Activated naive CD8-positive, alpha-beta T cell treated with anti-CD3 and anti-CD28 coated beads for 36 hours (primary cell): ENCODE measurements at regions not wholly inside any gene's neighbourhood (a gene's known extent, or its start where the extent isn't known, plus 50 kb on each side); places are given as distances from the start of the nearest gene placed in this dataset.
"Not testable (repeated sequence)": the region's sequence is repeated elsewhere in the genome, so short reads cannot be mapped to it uniquely, and the experiment has no call there.

ENCODE experiments used
- DNase-seq: peaks from one replicate; pipeline ENCODE4 v3.0.0; 2021
- H3K27ac Mint-ChIP-seq: one replicate; pipeline ENCODE4 v1.8.0; 2022; ENCODE audit warnings: mild to moderate bottlenecking, moderate library complexity, mixed read lengths
- H3K27me3 Mint-ChIP-seq: one replicate; pipeline ENCODE4 v1.8.0; 2022; ENCODE audit warnings: mild to moderate bottlenecking, mixed read lengths
- H3K36me3 Mint-ChIP-seq: one replicate; pipeline ENCODE4 v1.8.0; 2021; ENCODE audit warnings: mild to moderate bottlenecking, mixed read lengths
- H3K4me1 Mint-ChIP-seq: one replicate; pipeline ENCODE4 v1.8.0; 2021; ENCODE audit warnings: mixed read lengths
- H3K4me3 Mint-ChIP-seq: one replicate; pipeline ENCODE4 v1.8.0; 2022; ENCODE audit warnings: mild to moderate bottlenecking, moderate library complexity, mixed read lengths
- H3K9me3 Mint-ChIP-seq: one replicate; pipeline ENCODE4 v1.8.0; 2022; ENCODE audit warnings: mixed read lengths

DNA sequence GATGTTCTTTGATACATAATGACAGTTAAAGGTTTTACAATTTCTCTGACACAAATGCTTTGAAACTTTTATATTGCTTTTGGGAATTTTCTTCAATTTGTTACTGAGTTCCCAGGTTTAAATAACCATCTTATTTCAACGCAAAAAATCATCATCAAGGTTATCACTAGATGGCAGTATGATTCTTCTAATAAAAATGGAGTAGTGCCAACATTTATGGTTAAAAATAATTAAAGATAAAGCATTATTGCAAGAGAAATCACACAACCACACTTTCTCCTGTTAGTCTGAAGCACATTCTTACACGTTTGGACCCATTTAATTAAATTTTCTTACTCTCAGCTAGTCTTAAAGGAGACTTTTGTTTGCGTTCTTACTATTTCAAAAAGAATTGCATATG, 611.3 kb upstream of the CPXCR1 start:
- Mint-ChIP-seq H3K27ac (no peak overlapping the region), H3K36me3 (no peaks in the 10 kb centered on the region), H3K4me1 (no peaks in the 10 kb centered on the region), H3K9me3 (peaks cover 1% of the 10 kb centered on the region), H3K4me3 (no peak overlapping the region), H3K27me3 (no peaks in the 10 kb centered on the region)
- DNase-seq: no peak

GRCh38 chrX:88136328-88136727, 610.7 kb upstream of the CPXCR1 start:
- Mint-ChIP-seq H3K4me1 (no peaks in the 10 kb centered on the region), H3K9me3 (peaks cover 1% of the 10 kb centered on the region), H3K4me3 (no peak overlapping the region), H3K27me3 (no peaks in the 10 kb centered on the region), H3K36me3 (no peaks in the 10 kb centered on the region), H3K27ac (no peak overlapping the region)
- DNase-seq: no peak

- Mint-ChIP-seq H3K27me3 (no peaks in the 10 kb centered on the region), H3K27ac (no peak overlapping the region), H3K4me3 (no peak overlapping the region), H3K36me3 (no peaks in the 10 kb centered on the region), H3K4me1 (no peaks in the 10 kb centered on the region), H3K9me3 (no peaks in the 10 kb centered on the region)
- DNase-seq: no peak
Observed at GRCh38 chrX:88146577-88146976, 600.4 kb upstream of the CPXCR1 start.

DNA sequence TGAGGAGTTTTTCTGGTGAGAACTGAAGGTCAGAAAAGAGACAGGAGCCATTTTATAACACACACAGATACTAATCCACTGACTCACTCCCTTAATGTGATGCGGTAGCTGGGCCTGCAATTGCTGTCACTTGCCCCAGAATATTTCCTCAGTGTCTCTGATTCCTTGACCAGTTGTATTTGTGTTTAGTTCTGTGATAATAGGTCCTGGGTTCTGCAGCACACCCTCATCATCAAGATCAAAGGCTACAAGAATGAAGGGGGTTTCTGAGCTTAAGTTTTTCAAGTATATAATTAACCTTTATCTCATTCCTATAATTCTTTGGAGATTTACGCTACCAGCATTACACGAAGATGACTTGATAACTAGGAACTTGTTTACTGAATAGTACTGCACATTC, 576.5 kb upstream of the CPXCR1 start:
- Mint-ChIP-seq H3K4me1 (no peaks in the 10 kb centered on the region), H3K27ac (no peak overlapping the region), H3K4me3 (no peak overlapping the region), H3K9me3 (no peaks in the 10 kb centered on the region), H3K27me3 (no peaks in the 10 kb centered on the region), H3K36me3 (no peaks in the 10 kb centered on the region)
- no peak for DNase-seq

DNA sequence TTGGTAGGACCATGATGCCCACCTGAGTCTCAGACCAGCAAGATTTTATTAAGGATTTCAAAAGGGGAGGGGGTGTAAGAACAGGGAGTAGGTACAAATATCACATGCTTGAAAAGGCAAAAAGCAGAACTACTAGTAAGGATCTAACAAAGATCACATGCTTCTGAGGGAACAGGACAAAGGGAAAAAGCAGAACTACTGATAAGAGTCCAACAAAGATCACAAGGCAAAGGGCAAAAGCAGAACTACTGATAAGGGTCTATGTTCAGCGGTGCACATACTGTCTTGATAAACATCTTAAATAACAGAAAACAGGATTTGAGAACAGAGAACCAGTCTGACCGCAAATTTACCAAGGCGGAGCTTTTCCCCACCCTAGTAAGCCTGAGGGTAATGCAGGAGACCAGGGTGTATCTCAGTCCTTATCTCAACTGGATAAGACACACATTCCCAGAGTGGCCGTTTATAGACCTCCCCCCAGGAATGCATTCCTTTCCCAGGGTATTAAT, 573.0 kb upstream of the CPXCR1 start:
- not testable (repeated sequence) for H3K27ac Mint-ChIP-seq, H3K4me1 Mint-ChIP-seq, H3K9me3 Mint-ChIP-seq, H3K4me3 Mint-ChIP-seq, H3K27me3 Mint-ChIP-seq, DNase-seq, H3K36me3 Mint-ChIP-seq

DNA sequence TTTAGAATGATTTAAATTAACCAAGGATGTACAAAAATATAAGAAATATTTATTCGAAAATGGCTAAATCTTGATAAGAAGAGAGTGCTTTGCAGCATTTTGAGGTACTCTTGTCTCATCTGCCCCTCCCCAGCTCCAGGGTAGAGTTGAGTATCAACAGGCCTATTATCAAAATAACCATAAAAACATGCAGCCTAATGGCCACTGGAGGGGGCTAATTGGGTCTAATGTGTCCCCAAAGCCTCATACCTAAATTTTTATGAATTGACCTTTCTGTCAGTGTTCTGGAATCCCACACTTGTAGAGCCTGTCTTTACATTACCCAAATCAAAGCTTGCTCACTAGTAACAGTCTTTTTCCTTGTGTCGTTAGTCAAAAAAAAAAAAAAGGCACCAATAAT, 544.9 kb upstream of the CPXCR1 start:
- Mint-ChIP-seq H3K36me3 (no peaks in the 10 kb centered on the region), H3K9me3 (peaks cover 2% of the 10 kb centered on the region), H3K27me3 (no peaks in the 10 kb centered on the region), H3K4me3 (no peak overlapping the region), H3K27ac (no peak overlapping the region), H3K4me1 (no peaks in the 10 kb centered on the region)
- DNase-seq: no peak

DNA sequence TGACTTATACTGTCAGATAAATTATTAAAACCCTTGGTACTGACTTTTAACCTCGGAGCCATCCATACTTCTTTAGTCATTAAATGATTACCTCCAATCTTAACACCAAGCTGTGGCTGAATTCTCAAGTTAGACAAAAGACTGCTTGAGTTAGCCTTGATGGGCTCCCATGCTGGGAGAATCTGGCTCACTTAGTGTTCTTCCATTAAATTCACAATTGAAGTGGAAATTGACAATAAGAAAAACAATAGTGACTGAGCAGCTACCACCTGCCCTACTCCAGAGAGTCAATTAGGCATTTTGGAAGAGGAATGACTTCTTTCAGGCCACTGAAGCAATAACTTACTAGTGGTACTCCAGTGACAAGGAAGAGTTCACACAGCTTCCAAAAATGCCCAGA, 503.0 kb upstream of the CPXCR1 start:
- Mint-ChIP-seq H3K4me3 (no peak overlapping the region), H3K27me3 (no peaks in the 10 kb centered on the region), H3K9me3 (peaks cover 1% of the 10 kb centered on the region), H3K27ac (no peak overlapping the region), H3K4me1 (no peaks in the 10 kb centered on the region), H3K36me3 (no peaks in the 10 kb centered on the region)
- no peak for DNase-seq

DNA sequence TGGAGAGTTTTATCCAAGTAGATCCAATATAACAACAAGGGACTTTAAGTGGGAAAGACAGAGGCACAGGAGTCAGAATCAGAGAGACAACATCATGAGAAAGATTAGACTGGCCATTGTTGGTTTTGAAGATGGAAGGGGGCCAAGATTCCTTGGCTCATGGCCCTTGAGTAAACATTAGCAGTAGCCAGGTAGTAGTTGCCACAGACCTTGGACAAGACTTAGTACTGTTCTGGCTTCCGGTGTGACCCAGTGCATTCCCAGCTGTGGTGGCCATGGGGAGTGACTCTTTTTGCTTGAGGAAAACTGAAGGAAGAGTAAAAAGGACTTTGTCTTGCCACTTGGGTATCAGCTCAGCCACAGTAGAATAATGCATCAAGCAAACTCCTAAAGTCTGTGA, 462.2 kb upstream of the CPXCR1 start:
- Mint-ChIP-seq H3K4me1 (no peaks in the 10 kb centered on the region), H3K27me3 (no peaks in the 10 kb centered on the region), H3K27ac (no peak overlapping the region), H3K36me3 (no peaks in the 10 kb centered on the region), H3K4me3 (no peak overlapping the region), H3K9me3 (peaks cover 8% of the 10 kb centered on the region)
- DNase-seq: no peak

- not testable (repeated sequence) for H3K4me3 Mint-ChIP-seq, H3K9me3 Mint-ChIP-seq, H3K27me3 Mint-ChIP-seq, H3K4me1 Mint-ChIP-seq, H3K36me3 Mint-ChIP-seq, H3K27ac Mint-ChIP-seq, DNase-seq
Observed at GRCh38 chrX:88313972-88314371, 433.1 kb upstream of the CPXCR1 start.

- H3K4me1 Mint-ChIP-seq: no peaks in the 10 kb centered on the region
- H3K9me3 Mint-ChIP-seq: peaks cover 3% of the 10 kb centered on the region
- no peak overlapping the region for H3K27ac Mint-ChIP-seq
- H3K36me3 Mint-ChIP-seq: no peaks in the 10 kb centered on the region
- H3K4me3 Mint-ChIP-seq: no peak overlapping the region
- no peak for DNase-seq
- H3K27me3 Mint-ChIP-seq: no peaks in the 10 kb centered on the region
Observed at GRCh38 chrX:88325634-88326033, 421.4 kb upstream of the CPXCR1 start.

- no peaks in the 10 kb centered on the region for H3K4me1 Mint-ChIP-seq
- no peak overlapping the region for H3K4me3 Mint-ChIP-seq
- H3K9me3 Mint-ChIP-seq: no peaks in the 10 kb centered on the region
- H3K27ac Mint-ChIP-seq: no peak overlapping the region
- DNase-seq: no peak
- no peaks in the 10 kb centered on the region for H3K27me3 Mint-ChIP-seq
- no peaks in the 10 kb centered on the region for H3K36me3 Mint-ChIP-seq
Observed at GRCh38 chrX:88355252-88355651, 391.8 kb upstream of the CPXCR1 start.

GRCh38 chrX:88366314-88366713, 380.7 kb upstream of the CPXCR1 start:
- Mint-ChIP-seq H3K36me3 (no peaks in the 10 kb centered on the region), H3K9me3 (no peaks in the 10 kb centered on the region), H3K27me3 (no peaks in the 10 kb centered on the region), H3K4me1 (no peaks in the 10 kb centered on the region), H3K4me3 (no peak overlapping the region), H3K27ac (no peak overlapping the region)
- DNase-seq: no peak

GRCh38 chrX:88378406-88378805, 368.6 kb upstream of the CPXCR1 start:
- H3K4me3 Mint-ChIP-seq: no peak overlapping the region
- no peaks in the 10 kb centered on the region for H3K36me3 Mint-ChIP-seq
- no peaks in the 10 kb centered on the region for H3K27me3 Mint-ChIP-seq
- no peak for DNase-seq
- no peaks in the 10 kb centered on the region for H3K4me1 Mint-ChIP-seq
- no peak overlapping the region for H3K27ac Mint-ChIP-seq
- no peaks in the 10 kb centered on the region for H3K9me3 Mint-ChIP-seq

GRCh38 chrX:88397551-88397950, 349.5 kb upstream of the CPXCR1 start:
- no peak for DNase-seq
- no peaks in the 10 kb centered on the region for H3K36me3 Mint-ChIP-seq
- no peaks in the 10 kb centered on the region for H3K4me1 Mint-ChIP-seq
- no peak overlapping the region for H3K4me3 Mint-ChIP-seq
- no peaks in the 10 kb centered on the region for H3K27me3 Mint-ChIP-seq
- no peak overlapping the region for H3K27ac Mint-ChIP-seq
- no peaks in the 10 kb centered on the region for H3K9me3 Mint-ChIP-seq

- no peaks in the 10 kb centered on the region for H3K4me1 Mint-ChIP-seq
- H3K36me3 Mint-ChIP-seq: no peaks in the 10 kb centered on the region
- no peak overlapping the region for H3K27ac Mint-ChIP-seq
- no peak for DNase-seq
- no peak overlapping the region for H3K4me3 Mint-ChIP-seq
- no peaks in the 10 kb centered on the region for H3K27me3 Mint-ChIP-seq
- H3K9me3 Mint-ChIP-seq: no peaks in the 10 kb centered on the region
Observed at GRCh38 chrX:88416002-88416401, 331.0 kb upstream of the CPXCR1 start.

DNA sequence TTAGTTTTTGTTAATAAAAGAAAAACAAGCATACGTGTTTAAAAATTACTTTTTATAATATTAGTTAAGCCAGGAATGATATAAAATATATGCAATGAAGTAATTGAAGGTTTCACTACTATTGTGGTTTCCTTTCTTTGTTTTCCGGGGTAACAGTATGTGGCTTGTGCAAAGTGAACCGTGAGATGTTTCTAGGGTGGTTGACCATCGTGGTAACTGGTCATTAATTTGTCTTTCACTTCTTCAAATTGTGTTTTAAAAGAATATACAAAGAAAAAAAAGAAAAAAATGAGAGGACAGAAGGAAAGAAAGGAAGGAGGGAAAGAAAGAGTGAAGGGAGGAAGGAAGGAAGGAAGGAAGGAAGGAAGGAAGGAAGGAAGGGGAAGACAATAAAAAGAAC, 330.1 kb upstream of the CPXCR1 start:
- H3K4me3 Mint-ChIP-seq: no peak overlapping the region
- DNase-seq: no peak
- H3K27me3 Mint-ChIP-seq: no peaks in the 10 kb centered on the region
- no peaks in the 10 kb centered on the region for H3K4me1 Mint-ChIP-seq
- H3K36me3 Mint-ChIP-seq: no peaks in the 10 kb centered on the region
- H3K9me3 Mint-ChIP-seq: no peaks in the 10 kb centered on the region
- H3K27ac Mint-ChIP-seq: no peak overlapping the region

GRCh38 chrX:88424071-88424470, 323.0 kb upstream of the CPXCR1 start:
- H3K36me3 Mint-ChIP-seq: no peaks in the 10 kb centered on the region
- no peaks in the 10 kb centered on the region for H3K9me3 Mint-ChIP-seq
- no peak for DNase-seq
- no peaks in the 10 kb centered on the region for H3K27me3 Mint-ChIP-seq
- no peak overlapping the region for H3K4me3 Mint-ChIP-seq
- no peaks in the 10 kb centered on the region for H3K4me1 Mint-ChIP-seq
- no peak overlapping the region for H3K27ac Mint-ChIP-seq
